Peyer's patch (tissue), 4 donors: ENCODE measurements at regions not wholly inside any gene's neighbourhood (a gene's known extent, or its start where the extent isn't known, plus 50 kb on each side); places are given as distances from the start of the nearest gene placed in this dataset.

Source experiments
- POLR2A ChIP-seq, 2 donors: fragments of 450-650 bp; IDR thresholded peaks; one replicate each; pipeline ENCODE4 v1.5.1; 2017; ENCODE audit warnings: antibody characterized with exemption in 2 of 2, mild to moderate bottlenecking in 2 of 2, moderate library complexity in 2 of 2
- TF ChIP-seq, protein P1 (sequence below), 6 experiments: fragments of 450-650 bp in 4 of 6; fragments of 200-600 bp in 2 of 6; sonication (generic) in 1 of 6; IDR thresholded peaks; one replicate each; pipeline ENCODE4 v1.5.1; 2017 to 2019; ENCODE audit warnings: antibody characterized with exemption in 6 of 6, mild to moderate bottlenecking in 3 of 6, moderate library complexity in 1 of 6

- TF ChIP-seq, protein P1, sequence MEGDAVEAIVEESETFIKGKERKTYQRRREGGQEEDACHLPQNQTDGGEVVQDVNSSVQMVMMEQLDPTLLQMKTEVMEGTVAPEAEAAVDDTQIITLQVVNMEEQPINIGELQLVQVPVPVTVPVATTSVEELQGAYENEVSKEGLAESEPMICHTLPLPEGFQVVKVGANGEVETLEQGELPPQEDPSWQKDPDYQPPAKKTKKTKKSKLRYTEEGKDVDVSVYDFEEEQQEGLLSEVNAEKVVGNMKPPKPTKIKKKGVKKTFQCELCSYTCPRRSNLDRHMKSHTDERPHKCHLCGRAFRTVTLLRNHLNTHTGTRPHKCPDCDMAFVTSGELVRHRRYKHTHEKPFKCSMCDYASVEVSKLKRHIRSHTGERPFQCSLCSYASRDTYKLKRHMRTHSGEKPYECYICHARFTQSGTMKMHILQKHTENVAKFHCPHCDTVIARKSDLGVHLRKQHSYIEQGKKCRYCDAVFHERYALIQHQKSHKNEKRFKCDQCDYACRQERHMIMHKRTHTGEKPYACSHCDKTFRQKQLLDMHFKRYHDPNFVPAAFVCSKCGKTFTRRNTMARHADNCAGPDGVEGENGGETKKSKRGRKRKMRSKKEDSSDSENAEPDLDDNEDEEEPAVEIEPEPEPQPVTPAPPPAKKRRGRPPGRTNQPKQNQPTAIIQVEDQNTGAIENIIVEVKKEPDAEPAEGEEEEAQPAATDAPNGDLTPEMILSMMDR (IDR thresholded peaks at IDR 0.05), result no peak
- TF ChIP-seq POLR2A (IDR thresholded peaks at IDR 0.05), result no peak
These were observed 661.6 kb downstream of the SI start for GRCh38 chr3:164416491-164417222.
